PC-3 (cell line): ENCODE measurements at regions not wholly inside any gene's neighbourhood (a gene's known extent, or its start where the extent isn't known, plus 50 kb on each side); places are given as distances from the start of the nearest gene placed in this dataset.

Experiments used
- ATAC-seq: fragments of 200-7000 bp; cut with Tn5 transposase; 2 replicates; pipeline ENCODE4 v1.9.1; 2020; ENCODE audit warnings: mild to moderate bottlenecking, moderate library complexity
- BruUV-seq: library from RNA; stranded (reverse); fragments of 400-500 nt; replicated peaks from 2 replicates; lab custom pipeline; 2021; lab: Mats Ljungman, UMichigan
- CTCF ChIA-PET: fragments of 300-600 bp; sonication (Branson Sonifier 250); formaldehyde crosslinking; loops from one replicate; lab custom pipeline; 2022; ENCODE audit warnings: antibody characterized with exemption; lab: Charles Lee
- POLR2A ChIA-PET: fragments of 300-600 bp; sonication (Branson Sonifier 250); formaldehyde crosslinking; loops from one replicate; lab custom pipeline; 2022; ENCODE audit warnings: antibody characterized with exemption; ENCODE audit not compliant: unreplicated experiment; lab: Charles Lee
- DNase-seq: peaks from one replicate; pipeline ENCODE4 v3.0.0-alpha.2; 2015
- H2AFZ ChIP-seq: fragments of 300-600 bp; sonication (generic); 2 replicates; pipeline ENCODE4 v1.6.0; 2016; ENCODE audit warnings: antibody characterized with exemption, low read length
- H3F3A ChIP-seq: fragments of 300-600 bp; sonication (generic); one replicate; pipeline ENCODE4 v1.6.0; 2017; ENCODE audit warnings: antibody characterized with exemption, low read length, control low read depth, mild to moderate bottlenecking; ENCODE audit not compliant: unreplicated experiment
- H3K27ac ChIP-seq: fragments of 300-600 bp; sonication (generic); 2 replicates; pipeline ENCODE4 v1.5.1; 2016; ENCODE audit warnings: mild to moderate bottlenecking, low read length
- H3K27me3 ChIP-seq: fragments of 300-600 bp; sonication (generic); 2 replicates; pipeline ENCODE4 v1.6.1; 2016; ENCODE audit warnings: low read length, mixed read lengths
- H3K36me3 ChIP-seq: fragments of 300-600 bp; sonication (generic); 2 replicates; pipeline ENCODE4 v1.6.1; 2016; ENCODE audit warnings: low read depth, mixed run types, low read length, mixed read lengths
- H3K4me1 ChIP-seq: fragments of 300-600 bp; sonication (generic); 2 replicates; pipeline ENCODE4 v1.5.1; 2016; ENCODE audit warnings: low read length; ENCODE audit not compliant: insufficient read depth
- H3K4me2 ChIP-seq: fragments of 300-600 bp; sonication (generic); 2 replicates; pipeline ENCODE4 v1.6.0; 2016; ENCODE audit warnings: low read length
- H3K4me3 ChIP-seq: fragments of 300-600 bp; sonication (generic); 2 replicates; pipeline ENCODE4 v1.5.1; 2016; ENCODE audit warnings: mild to moderate bottlenecking, low read length, mixed read lengths
- H3K79me2 ChIP-seq: fragments of 300-600 bp; sonication (generic); 2 replicates; pipeline ENCODE4 v1.6.1; 2017; ENCODE audit warnings: low read length, mixed read lengths
- H3K9ac ChIP-seq: fragments of 300-600 bp; sonication (generic); 2 replicates; pipeline ENCODE4 v1.6.0; 2016; ENCODE audit warnings: mild to moderate bottlenecking, low read length
- H3K9me2 ChIP-seq: fragments of 300-600 bp; sonication (generic); replicated peaks from 2 replicates; pipeline ENCODE4 v1.6.1; 2016; ENCODE audit warnings: mixed run types, low read length, mixed read lengths
- H3K9me3 ChIP-seq: fragments of 300-600 bp; sonication (generic); 2 replicates; pipeline ENCODE4 v1.6.1; 2016; ENCODE audit warnings: low read length, mixed read lengths
- H4K20me1 ChIP-seq: fragments of 300-600 bp; sonication (generic); 2 replicates; pipeline ENCODE4 v1.6.1; 2016; ENCODE audit warnings: low read length, mixed read lengths
- CTCF ChIP-seq: fragments of 300-600 bp; sonication (generic); conservative IDR thresholded peaks from 2 replicates; pipeline ENCODE4 v1.5.1; 2017; ENCODE audit warnings: antibody characterized with exemption, low read depth, mild to moderate bottlenecking, low read length
- EZH2 ChIP-seq: fragments of 300-600 bp; sonication (generic); IDR thresholded peaks from one replicate; pipeline ENCODE4 v1.6.1; 2017; ENCODE audit warnings: antibody characterized with exemption, mild to moderate bottlenecking, low read length; ENCODE audit not compliant: unreplicated experiment
- EZH2phosphoT487 ChIP-seq: fragments of 300-600 bp; sonication (generic); IDR thresholded peaks from 2 replicates; pipeline ENCODE4 v1.6.1; 2018; ENCODE audit warnings: mild to moderate bottlenecking, antibody characterized with exemption, low read length, borderline replicate concordance
- intact Hi-C: fragments of 100-400 bp; cut with micrococcal nuclease; formaldehyde crosslinking; loops from 2 replicates; pipeline ENCODE4 v1.9.0; 2023

GRCh38 chr14:51479584-51480325 is 172.0 kb upstream of the FRMD6 start:
- POLR2A ChIA-PET: interaction anchor here (0.5 kb wide), 1 partner anchor 170 kb away, joined by 12 read pairs; no protein-coding TSS in a partner anchor
- no peak overlapping the region for H3K27ac ChIP-seq
- peak; percentile 53 for ATAC-seq

GRCh38 chr14:51481643-51482042 is 170.1 kb upstream of the FRMD6 start:
- Histone ChIP-seq H3F3A (no peaks in the 10 kb centered on the region), H3K27ac (no peak overlapping the region), H3K9me3 (no peaks in the 10 kb centered on the region), H2AFZ (no peak overlapping the region), H4K20me1 (no peaks in the 10 kb centered on the region), H3K9me2 (no peaks in the 10 kb centered on the region), H3K4me2 (no peak overlapping the region), H3K4me1 (peaks cover 14% of the 10 kb centered on the region), H3K36me3 (no peaks in the 10 kb centered on the region), H3K4me3 (no peak overlapping the region), H3K79me2 (no peaks in the 10 kb centered on the region), H3K27me3 (no peaks in the 10 kb centered on the region), H3K9ac (no peak overlapping the region)
- ATAC-seq (no peak), DNase-seq (no peak)
- CTCF ChIA-PET: no interaction called here
- POLR2A ChIA-PET: no interaction called here
- BruUV-seq: no TSS peak
- no peak for TF ChIP-seq EZH2phosphoT487
- no peak for TF ChIP-seq EZH2
- no peak for TF ChIP-seq CTCF
- intact Hi-C loops: no loop called here

More at GRCh38 chr14:51479584-51480325, 172.0 kb upstream of the FRMD6 start:
- intact Hi-C loops: no loop called here
- Histone ChIP-seq H3K9me3 (no peaks in the 10 kb centered on the region), H3K9me2 (no peaks in the 10 kb centered on the region), H4K20me1 (no peaks in the 10 kb centered on the region), H3K9ac (no peak overlapping the region), H3K79me2 (no peaks in the 10 kb centered on the region), H3K36me3 (no peaks in the 10 kb centered on the region), H3K4me2 (no peak overlapping the region), H3K4me1 (peaks cover 17% of the 10 kb centered on the region), H2AFZ (no peak overlapping the region), H3F3A (no peaks in the 10 kb centered on the region), H3K4me3 (no peak overlapping the region), H3K27me3 (no peaks in the 10 kb centered on the region)
- CTCF ChIA-PET: interaction anchor here (0.5 kb wide), 1 partner anchor 10 kb away, joined by 4 read pairs; no protein-coding TSS in a partner anchor
- peak; percentile 16 for DNase-seq
- no TSS peak for BruUV-seq
- TF ChIP-seq CTCF (no peak), EZH2 (no peak), EZH2phosphoT487 (no peak)

GRCh38 chr14:51482102-51482501 is 169.6 kb upstream of the FRMD6 start:
- Histone ChIP-seq H3K27ac (no peak overlapping the region), H4K20me1 (no peaks in the 10 kb centered on the region), H3K4me2 (no peak overlapping the region), H3K36me3 (no peaks in the 10 kb centered on the region), H3K79me2 (no peaks in the 10 kb centered on the region), H3K4me1 (peaks cover 14% of the 10 kb centered on the region), H3K9me2 (no peaks in the 10 kb centered on the region), H3K4me3 (no peak overlapping the region), H3K9ac (no peak overlapping the region), H3K27me3 (no peaks in the 10 kb centered on the region), H2AFZ (no peak overlapping the region), H3F3A (no peaks in the 10 kb centered on the region), H3K9me3 (no peaks in the 10 kb centered on the region)
- CTCF ChIA-PET: no interaction called here
- ATAC-seq: no peak
- TF ChIP-seq EZH2phosphoT487 (no peak), CTCF (no peak), EZH2 (no peak)
- intact Hi-C loops: no loop called here
- no peak for DNase-seq
- BruUV-seq: no TSS peak
- POLR2A ChIA-PET: no interaction called here
